Chondrocyte (in vitro differentiated cells): ENCODE measurements at regions not wholly inside any gene's neighbourhood (a gene's known extent, or its start where the extent isn't known, plus 50 kb on each side); places are given as distances from the start of the nearest gene placed in this dataset.

Experiments
- DNase-seq: peaks from one replicate; pipeline ENCODE4 v3.0.0; 2021; ENCODE audit warnings: mixed read lengths, low spot score
- H3K27ac Mint-ChIP-seq: one replicate; pipeline ENCODE4 v1.8.0; 2021; ENCODE audit warnings: mild to moderate bottlenecking, moderate library complexity, mixed read lengths; ENCODE audit not compliant: unreplicated experiment
- H3K27me3 Mint-ChIP-seq: 2 replicates; pipeline ENCODE4 v1.8.0; 2021; ENCODE audit warnings: low read depth, mixed read lengths
- H3K36me3 Mint-ChIP-seq: 2 replicates; pipeline ENCODE4 v1.8.0; 2021; ENCODE audit warnings: low read depth, mixed read lengths
- H3K4me1 Mint-ChIP-seq: 2 replicates; pipeline ENCODE4 v1.8.0; 2021; ENCODE audit warnings: low read depth, mild to moderate bottlenecking, mixed read lengths
- H3K4me3 Mint-ChIP-seq: one replicate; pipeline ENCODE4 v1.8.0; 2021; ENCODE audit warnings: mild to moderate bottlenecking, moderate library complexity, mixed read lengths; ENCODE audit not compliant: unreplicated experiment
- H3K9me3 Mint-ChIP-seq: 2 replicates; pipeline ENCODE4 v1.8.0; 2021; ENCODE audit warnings: low read depth, mixed read lengths
- CTCF ChIP-seq: fragments of 200-600 bp; sonication (generic); IDR thresholded peaks from 2 replicates; pipeline ENCODE4 v1.5.0; 2021; ENCODE audit warnings: antibody characterized with exemption, mild to moderate bottlenecking, moderate library complexity

- H3K4me3 Mint-ChIP-seq: no peak overlapping the region
- H3K4me1 Mint-ChIP-seq: peaks cover 7% of the 10 kb centered on the region
- no peaks in the 10 kb centered on the region for H3K27me3 Mint-ChIP-seq
- no peaks in the 10 kb centered on the region for H3K9me3 Mint-ChIP-seq
- no peak for DNase-seq
- no peak for TF ChIP-seq CTCF
- no peak overlapping the region for H3K27ac Mint-ChIP-seq
- H3K36me3 Mint-ChIP-seq: no peaks in the 10 kb centered on the region
Observed at GRCh38 chr18:42675810-42676209, 439.7 kb downstream of the RIT2 start.

GRCh38 chr18:42683094-42683493 is 432.4 kb downstream of the RIT2 start:
- TF ChIP-seq CTCF: no peak
- Mint-ChIP-seq H3K4me1 (no peaks in the 10 kb centered on the region), H3K36me3 (peaks cover 2% of the 10 kb centered on the region), H3K27me3 (no peaks in the 10 kb centered on the region), H3K27ac (no peak overlapping the region), H3K9me3 (peaks cover 36% of the 10 kb centered on the region), H3K4me3 (no peak overlapping the region)
- DNase-seq: no peak

- H3K4me1 Mint-ChIP-seq: no peaks in the 10 kb centered on the region
- no peaks in the 10 kb centered on the region for H3K27me3 Mint-ChIP-seq
- H3K27ac Mint-ChIP-seq: no peak overlapping the region
- H3K9me3 Mint-ChIP-seq: peaks cover 13% of the 10 kb centered on the region
- no peak overlapping the region for H3K4me3 Mint-ChIP-seq
- no peaks in the 10 kb centered on the region for H3K36me3 Mint-ChIP-seq
- TF ChIP-seq CTCF: no peak
- DNase-seq: no peak
Observed at GRCh38 chr18:42689310-42689709, 426.2 kb downstream of the RIT2 start.
